ENCODE measurements at regions not wholly inside any gene's neighbourhood (a gene's known extent, or its start where the extent isn't known, plus 50 kb on each side); places are given as distances from the start of the nearest gene placed in this dataset.

DNA sequence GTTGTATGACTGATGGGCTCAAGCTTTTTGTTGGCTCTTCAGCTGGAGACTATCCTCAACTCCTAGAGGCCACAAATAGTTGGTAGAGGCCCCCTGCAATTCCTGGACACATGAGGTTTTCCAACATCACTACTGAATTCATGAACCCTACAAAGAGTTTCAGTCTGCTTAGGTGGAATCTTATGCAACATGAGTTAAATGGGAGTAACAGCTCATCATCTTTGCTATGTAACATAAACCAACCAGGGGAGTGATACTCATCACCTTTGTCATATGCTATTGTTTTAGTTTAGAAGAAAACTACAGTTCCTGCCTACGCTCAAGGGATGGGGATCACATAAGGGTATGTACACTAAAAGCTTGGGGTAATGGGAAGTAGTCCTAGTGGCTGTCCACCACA, 729.4 kb downstream of the SORCS1 start:
- H3K4me3 ChIP-seq (ENCODE audit: control insufficient read depth in 2 of 3, extremely low read depth in 1 of 3, insufficient read depth in 2 of 3, low read depth in 1 of 3, low read length in 3 of 3) = no peak overlapping the region
- no peaks in the 10 kb centered on the region for H3K79me2 ChIP-seq (ENCODE audit: control insufficient read depth, insufficient read depth, low read length)
- no peak overlapping the region for H3K4me2 ChIP-seq (ENCODE audit: control insufficient read depth, extremely low read depth, insufficient read depth, low read depth, low read length)
- H3K27ac ChIP-seq (ENCODE audit: control insufficient read depth, insufficient read depth, low read length) = peak overlapping the region; percentile 94
- FAIRE-seq (no peak), DNase-seq (ENCODE audit: low read depth, low spot score) (no peak)
- H4K20me1 ChIP-seq (ENCODE audit: control insufficient read depth, extremely low read depth, insufficient read depth, low read length) = no peaks in the 10 kb centered on the region
- H2AFZ ChIP-seq (ENCODE audit: control insufficient read depth, low read length) = no peak overlapping the region
- H3K9ac ChIP-seq (ENCODE audit: control insufficient read depth, extremely low read depth, insufficient read depth, low read length) = no peak overlapping the region
- no peaks in the 10 kb centered on the region for H3K36me3 ChIP-seq (ENCODE audit: control insufficient read depth in 2 of 2, extremely low read depth in 1 of 2, insufficient read depth in 2 of 2, low read length in 2 of 2)
- dilution Hi-C loops (cut with MboI; ENCODE audit: extremely low pct_ligation_motif_present, low sequenced_read_pairs) = no loop called here
- H3K27me3 ChIP-seq (ENCODE audit: control insufficient read depth, extremely low read depth, insufficient read depth, low read length) = no peaks in the 10 kb centered on the region
- no peak for TF ChIP-seq EZH2 (IDR thresholded peaks at IDR 0.05; ENCODE audit: low read length)
- TF ChIP-seq, protein P1, sequence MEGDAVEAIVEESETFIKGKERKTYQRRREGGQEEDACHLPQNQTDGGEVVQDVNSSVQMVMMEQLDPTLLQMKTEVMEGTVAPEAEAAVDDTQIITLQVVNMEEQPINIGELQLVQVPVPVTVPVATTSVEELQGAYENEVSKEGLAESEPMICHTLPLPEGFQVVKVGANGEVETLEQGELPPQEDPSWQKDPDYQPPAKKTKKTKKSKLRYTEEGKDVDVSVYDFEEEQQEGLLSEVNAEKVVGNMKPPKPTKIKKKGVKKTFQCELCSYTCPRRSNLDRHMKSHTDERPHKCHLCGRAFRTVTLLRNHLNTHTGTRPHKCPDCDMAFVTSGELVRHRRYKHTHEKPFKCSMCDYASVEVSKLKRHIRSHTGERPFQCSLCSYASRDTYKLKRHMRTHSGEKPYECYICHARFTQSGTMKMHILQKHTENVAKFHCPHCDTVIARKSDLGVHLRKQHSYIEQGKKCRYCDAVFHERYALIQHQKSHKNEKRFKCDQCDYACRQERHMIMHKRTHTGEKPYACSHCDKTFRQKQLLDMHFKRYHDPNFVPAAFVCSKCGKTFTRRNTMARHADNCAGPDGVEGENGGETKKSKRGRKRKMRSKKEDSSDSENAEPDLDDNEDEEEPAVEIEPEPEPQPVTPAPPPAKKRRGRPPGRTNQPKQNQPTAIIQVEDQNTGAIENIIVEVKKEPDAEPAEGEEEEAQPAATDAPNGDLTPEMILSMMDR (optimal IDR thresholded peaks at IDR 0.05 in 1 of 3, IDR thresholded peaks at IDR 0.05 in 1 of 3, conservative IDR thresholded peaks at IDR 0.05 in 1 of 3; ENCODE audit: extremely low read depth in 1 of 3, insufficient read depth in 2 of 3, low read length in 3 of 3) = no peak
- H3K4me1 ChIP-seq (ENCODE audit: control insufficient read depth, extremely low read depth, insufficient read depth, low read length) = peaks cover 23% of the 10 kb centered on the region
- H3K9me1 ChIP-seq (ENCODE audit: control insufficient read depth, extremely low read depth, insufficient read depth, low read length) = no peaks in the 10 kb centered on the region
- no peaks in the 10 kb centered on the region for H3K9me3 ChIP-seq (ENCODE audit: control insufficient read depth, low read depth, low read length)

DNA sequence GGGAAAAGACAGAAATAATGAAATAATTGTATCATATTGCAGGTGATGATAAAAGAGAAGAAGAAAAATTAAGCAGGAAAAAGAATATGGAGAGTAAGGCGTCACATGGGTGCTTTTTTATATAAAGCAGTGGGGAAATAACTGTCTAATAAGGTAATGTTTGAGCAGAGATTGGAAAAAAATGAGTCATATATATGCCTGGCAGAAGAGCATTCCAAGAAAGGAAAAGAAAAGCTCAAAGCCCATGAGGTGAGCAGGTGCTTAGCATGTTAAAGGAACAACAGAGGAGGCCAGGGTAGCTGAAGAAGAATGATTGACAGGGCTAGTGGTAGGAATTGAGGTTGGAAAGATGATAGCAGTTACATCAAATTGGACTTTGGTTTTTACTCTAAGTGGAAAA, 739.5 kb downstream of the SORCS1 start:
- Histone ChIP-seq H3K9ac (ENCODE audit: control insufficient read depth, extremely low read depth, insufficient read depth, low read length) (no peak overlapping the region), H3K4me2 (ENCODE audit: control insufficient read depth, extremely low read depth, insufficient read depth, low read depth, low read length) (no peak overlapping the region), H3K79me2 (ENCODE audit: control insufficient read depth, insufficient read depth, low read length) (no peaks in the 10 kb centered on the region), H3K36me3 (ENCODE audit: control insufficient read depth in 2 of 2, extremely low read depth in 1 of 2, insufficient read depth in 2 of 2, low read length in 2 of 2) (no peaks in the 10 kb centered on the region), H3K27ac (ENCODE audit: control insufficient read depth, insufficient read depth, low read length) (peak overlapping the region; percentile 78), H3K27me3 (ENCODE audit: control insufficient read depth, extremely low read depth, insufficient read depth, low read length) (no peaks in the 10 kb centered on the region), H2AFZ (ENCODE audit: control insufficient read depth, low read length) (no peak overlapping the region), H3K9me1 (ENCODE audit: control insufficient read depth, extremely low read depth, insufficient read depth, low read length) (no peaks in the 10 kb centered on the region), H4K20me1 (ENCODE audit: control insufficient read depth, extremely low read depth, insufficient read depth, low read length) (no peaks in the 10 kb centered on the region), H3K9me3 (ENCODE audit: control insufficient read depth, low read depth, low read length) (no peaks in the 10 kb centered on the region), H3K4me1 (ENCODE audit: control insufficient read depth, extremely low read depth, insufficient read depth, low read length) (peaks cover 9% of the 10 kb centered on the region), H3K4me3 (ENCODE audit: control insufficient read depth in 2 of 3, extremely low read depth in 1 of 3, insufficient read depth in 2 of 3, low read depth in 1 of 3, low read length in 3 of 3) (no peak overlapping the region)
- DNase-seq (ENCODE audit: low read depth, low spot score) = no peak
- dilution Hi-C loops (cut with MboI; ENCODE audit: extremely low pct_ligation_motif_present, low sequenced_read_pairs) = no loop called here
- TF ChIP-seq, protein P1 (optimal IDR thresholded peaks at IDR 0.05 in 1 of 3, IDR thresholded peaks at IDR 0.05 in 1 of 3, conservative IDR thresholded peaks at IDR 0.05 in 1 of 3; ENCODE audit: extremely low read depth in 1 of 3, insufficient read depth in 2 of 3, low read length in 3 of 3) = no peak
- FAIRE-seq = no peak

All from keratinocyte (primary cell).